AG04450 (cell line): ENCODE measurements at regions not wholly inside any gene's neighbourhood (a gene's known extent, or its start where the extent isn't known, plus 50 kb on each side); places are given as distances from the start of the nearest gene placed in this dataset.
A peak's percentile ranks its signal among the peaks of the same experiment; 100 is the strongest.
"Not testable (repeated sequence)": the region's sequence is repeated elsewhere in the genome, so short reads cannot be mapped to it uniquely, and the experiment has no call there.

Source experiments
- CTCF ChIA-PET: fragments of 300-600, 350-600 bp; formaldehyde crosslinking; extraction: SDS; loops from one replicate; lab custom pipeline; 2022; ENCODE audit warnings: antibody characterized with exemption, inconsistent platforms; lab: Charles Lee
- POLR2A ChIA-PET: fragments of 350-600 bp; formaldehyde crosslinking; extraction: SDS; loops from one replicate; lab custom pipeline; 2021; ENCODE audit warnings: antibody characterized with exemption, inconsistent platforms; lab: Yijun Ruan, JAX
- DNase-seq: peaks from one replicate; pipeline ENCODE4 v3.0.0-alpha.2; 2011; ENCODE audit warnings: low read depth, low spot score
- H3K27ac ChIP-seq: one replicate; pipeline ENCODE4 v1.5.1; 2012; ENCODE audit warnings: low read depth, low read length, control low read depth
- H3K27me3 ChIP-seq: one replicate; pipeline ENCODE4 v1.6.0; 2012; ENCODE audit warnings: low read length; ENCODE audit not compliant: control insufficient read depth, insufficient read depth
- H3K4me3 ChIP-seq: 2 replicates; pipeline ENCODE4 v1.5.1; 2011; ENCODE audit warnings: mild to moderate bottlenecking, low read depth, low read length, control low read depth
- H3K9me3 ChIP-seq: 2 replicates; pipeline ENCODE4 v1.5.1; 2012; ENCODE audit warnings: low read length; ENCODE audit not compliant: control insufficient read depth, insufficient read depth
- CTCF ChIP-seq: IDR thresholded peaks from 2 replicates; pipeline ENCODE4 v1.5.1; 2011; ENCODE audit warnings: low read depth, low read length, control low read depth, inconsistent platforms

GRCh38 chrX:69424161-69424560 lies 80.0 kb upstream of the NALF2 start:
- CTCF ChIA-PET: interaction anchor here (0.5 to 1.2 kb wide), 12 partner anchors 8 to 711 kb away, joined by 3 to 17 read pairs (median 4); no protein-coding TSS in a partner anchor
- peak; percentile 36 for TF ChIP-seq CTCF
- POLR2A ChIA-PET: no interaction called here
- H3K27ac ChIP-seq: no peak overlapping the region
- H3K27me3 ChIP-seq: no peaks in the 10 kb centered on the region
- no peak for DNase-seq
- H3K9me3 ChIP-seq: no peaks in the 10 kb centered on the region
- H3K4me3 ChIP-seq: no peak overlapping the region

- H3K27ac ChIP-seq, DNase-seq, CTCF ChIA-PET, H3K9me3 ChIP-seq, H3K4me3 ChIP-seq, H3K27me3 ChIP-seq, POLR2A ChIA-PET: not testable (repeated sequence)
These were observed 81.9 kb upstream of the NALF2 start for GRCh38 chrX:69422208-69422607.

GRCh38 chrX:69415698-69416097 lies 88.4 kb upstream of the NALF2 start:
- Histone ChIP-seq H3K27me3 (no peaks in the 10 kb centered on the region), H3K4me3 (no peak overlapping the region), H3K27ac (no peak overlapping the region), H3K9me3 (peaks cover 4% of the 10 kb centered on the region; the same call in 1 of the 2 replicates)
- ChIA-PET CTCF (interaction anchor here (1.4 kb wide), 1 partner anchor 9 kb away, joined by 4 read pairs; no protein-coding TSS in a partner anchor), POLR2A (no interaction called here)
- DNase-seq: no peak
- no peak for TF ChIP-seq CTCF

- POLR2A ChIA-PET: no interaction called here
These were observed 91.5 kb upstream of the NALF2 start for GRCh38 chrX:69412661-69413060.

GRCh38 chrX:69398881-69399280 lies 105.2 kb upstream of the NALF2 start:
- DNase-seq: no peak
- no peak overlapping the region for H3K27ac ChIP-seq
- no peak for TF ChIP-seq CTCF
- ChIA-PET CTCF (interaction anchor here (0.6 to 1.4 kb wide), 2 partner anchors 11 to 590 kb away, joined by 3 read pairs; no protein-coding TSS in a partner anchor), POLR2A (no interaction called here)
- no peaks in the 10 kb centered on the region for H3K27me3 ChIP-seq
- no peaks in the 10 kb centered on the region for H3K9me3 ChIP-seq
- no peak overlapping the region for H3K4me3 ChIP-seq

More at GRCh38 chrX:69412661-69413060, 91.5 kb upstream of the NALF2 start:
- TF ChIP-seq CTCF: no peak
- Histone ChIP-seq H3K27me3 (no peaks in the 10 kb centered on the region), H3K4me3 (no peak overlapping the region), H3K27ac (no peak overlapping the region), H3K9me3 (peaks cover 4% of the 10 kb centered on the region; the same call in 1 of the 2 replicates)
- CTCF ChIA-PET: no interaction called here
- no peak for DNase-seq

GRCh38 chrX:69396916-69397315 lies 107.2 kb upstream of the NALF2 start:
- ChIA-PET POLR2A (no interaction called here), CTCF (no interaction called here)
- no peak overlapping the region for H3K27ac ChIP-seq
- no peaks in the 10 kb centered on the region for H3K27me3 ChIP-seq
- no peaks in the 10 kb centered on the region for H3K9me3 ChIP-seq
- H3K4me3 ChIP-seq: no peak overlapping the region
- no peak for DNase-seq
- no peak for TF ChIP-seq CTCF
